Lower leg skin (tissue), 4 donors: ENCODE measurements at regions not wholly inside any gene's neighbourhood (a gene's known extent, or its start where the extent isn't known, plus 50 kb on each side); places are given as distances from the start of the nearest gene placed in this dataset.

Experiments used
- DNase-seq, 2 donors: peaks; one replicate each; pipeline ENCODE4 v3.0.0-alpha.2; 2019; ENCODE audit warnings: low spot score in 2 of 2
- H3K4me3 ChIP-seq: fragments of 200-600 bp; sonication (generic); 2 replicates; pipeline ENCODE4 v1.5.1; 2017; ENCODE audit warnings: mild to moderate bottlenecking, low read depth; ENCODE audit not compliant: poor library complexity, severe bottlenecking
- POLR2A ChIP-seq, 2 donors: fragments of 450-650 bp; IDR thresholded peaks; one replicate each; pipeline ENCODE4 v1.6.1; 2016 to 2017; ENCODE audit warnings: antibody characterized with exemption in 2 of 2, mild to moderate bottlenecking in 1 of 2, moderate library complexity in 1 of 2
- WGBS, 2 donors: methylation state at CpG; one replicate each; pipeline ENCODE4 v1.1.5; 2018; 5-methylcytosine and 5-hydroxymethylcytosine counted together
- intact Hi-C: fragments of 100-400 bp; cut with DNase I; formaldehyde crosslinking; loops from one replicate; pipeline ENCODE4 v1.15.0; 2023; ENCODE audit warnings: low total_unique reads
- TF ChIP-seq, protein P1 (sequence below), 3 donors: fragments of 450-650 bp; IDR thresholded peaks; one replicate each; pipeline ENCODE4 v1.5.1; 2016; ENCODE audit warnings: antibody characterized with exemption in 3 of 3, mild to moderate bottlenecking in 3 of 3, moderate library complexity in 2 of 3

DNA sequence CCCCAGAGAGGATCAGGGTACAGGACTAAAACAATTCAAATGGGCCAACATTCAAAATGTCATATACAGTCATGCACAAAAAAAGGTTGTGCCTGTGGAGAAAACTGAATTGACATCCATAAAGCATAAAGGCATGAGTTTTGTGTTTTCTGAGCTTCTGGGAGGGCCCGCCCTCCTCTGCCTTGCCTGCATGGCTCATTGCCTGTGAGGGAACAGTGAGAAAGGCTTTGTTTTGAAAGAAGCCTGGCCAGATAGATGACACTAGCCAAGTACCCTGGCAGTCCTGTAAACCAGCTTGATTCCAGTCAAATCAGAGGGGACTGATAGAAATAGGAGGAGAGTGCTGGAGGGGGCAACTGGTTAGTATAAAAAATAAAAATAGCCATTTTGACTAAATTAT is 194.3 kb downstream of the KIT start:
- intact Hi-C loops = no loop called here

DNA sequence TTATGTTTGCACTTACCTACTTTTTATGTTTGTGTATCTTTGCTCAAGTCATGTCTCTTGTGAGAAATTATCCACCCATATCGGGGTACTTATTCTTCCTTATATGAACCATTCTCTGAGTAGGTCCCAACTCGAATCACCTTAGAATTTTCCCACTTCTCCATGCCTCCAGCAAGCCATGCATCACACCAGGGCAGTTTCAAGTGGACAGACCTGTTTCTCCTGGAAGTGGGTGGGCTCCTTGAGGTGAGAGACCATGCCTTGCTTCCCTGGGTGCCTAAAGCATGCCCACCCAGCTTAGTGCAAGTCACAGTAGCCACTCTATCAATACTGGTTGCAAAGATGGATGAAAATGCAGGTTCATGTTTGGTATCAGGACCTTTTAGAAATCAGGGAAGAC is 187.2 kb downstream of the KIT start:
- no peak for TF ChIP-seq POLR2A (IDR thresholded peaks at IDR 0.05)
- TF ChIP-seq, protein P1, sequence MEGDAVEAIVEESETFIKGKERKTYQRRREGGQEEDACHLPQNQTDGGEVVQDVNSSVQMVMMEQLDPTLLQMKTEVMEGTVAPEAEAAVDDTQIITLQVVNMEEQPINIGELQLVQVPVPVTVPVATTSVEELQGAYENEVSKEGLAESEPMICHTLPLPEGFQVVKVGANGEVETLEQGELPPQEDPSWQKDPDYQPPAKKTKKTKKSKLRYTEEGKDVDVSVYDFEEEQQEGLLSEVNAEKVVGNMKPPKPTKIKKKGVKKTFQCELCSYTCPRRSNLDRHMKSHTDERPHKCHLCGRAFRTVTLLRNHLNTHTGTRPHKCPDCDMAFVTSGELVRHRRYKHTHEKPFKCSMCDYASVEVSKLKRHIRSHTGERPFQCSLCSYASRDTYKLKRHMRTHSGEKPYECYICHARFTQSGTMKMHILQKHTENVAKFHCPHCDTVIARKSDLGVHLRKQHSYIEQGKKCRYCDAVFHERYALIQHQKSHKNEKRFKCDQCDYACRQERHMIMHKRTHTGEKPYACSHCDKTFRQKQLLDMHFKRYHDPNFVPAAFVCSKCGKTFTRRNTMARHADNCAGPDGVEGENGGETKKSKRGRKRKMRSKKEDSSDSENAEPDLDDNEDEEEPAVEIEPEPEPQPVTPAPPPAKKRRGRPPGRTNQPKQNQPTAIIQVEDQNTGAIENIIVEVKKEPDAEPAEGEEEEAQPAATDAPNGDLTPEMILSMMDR (IDR thresholded peaks at IDR 0.05) = no peak
- no peak overlapping the region for H3K4me3 ChIP-seq
- intact Hi-C loops = no loop called here
- WGBS, 2 donors = 82 to 88% methylated on average over 2 of the region's 2 CpGs
- DNase-seq = no peak

More for the DNA sequence above, 194.3 kb downstream of the KIT start:
- WGBS, 2 donors = 59 to 83% methylated on average over 1 of the region's 1 CpG
- H3K4me3 ChIP-seq = no peak overlapping the region
- TF ChIP-seq POLR2A (IDR thresholded peaks at IDR 0.05) = no peak
- TF ChIP-seq, protein P1 (IDR thresholded peaks at IDR 0.05) = no peak
- no peak for DNase-seq

DNA sequence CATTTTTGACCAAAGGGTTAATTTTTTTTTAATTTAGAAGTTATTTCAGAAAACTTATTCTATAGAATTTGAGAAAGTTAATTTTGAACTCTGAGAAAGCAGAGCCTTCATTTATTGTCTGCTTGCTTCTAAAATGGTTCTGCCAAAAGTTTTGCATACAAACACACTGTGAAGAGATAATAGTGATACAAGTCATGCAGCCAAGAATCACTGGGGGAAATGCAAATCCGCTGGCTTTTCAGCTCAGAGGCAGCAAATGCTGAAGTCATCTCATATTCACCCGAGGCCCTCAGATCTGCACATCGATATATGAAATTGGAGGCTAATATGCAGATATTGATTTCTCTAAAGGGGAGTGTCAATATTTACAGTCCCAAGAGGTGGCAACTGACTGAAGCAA is 186.2 kb downstream of the KIT start:
- no peak for DNase-seq
- TF ChIP-seq, protein P1 (IDR thresholded peaks at IDR 0.05) = no peak
- no peak for TF ChIP-seq POLR2A (IDR thresholded peaks at IDR 0.05)
- intact Hi-C loops = no loop called here
- H3K4me3 ChIP-seq = no peak overlapping the region
- 84 to 88% methylated on average over 3 of the region's 3 CpGs for WGBS, 2 donors

DNA sequence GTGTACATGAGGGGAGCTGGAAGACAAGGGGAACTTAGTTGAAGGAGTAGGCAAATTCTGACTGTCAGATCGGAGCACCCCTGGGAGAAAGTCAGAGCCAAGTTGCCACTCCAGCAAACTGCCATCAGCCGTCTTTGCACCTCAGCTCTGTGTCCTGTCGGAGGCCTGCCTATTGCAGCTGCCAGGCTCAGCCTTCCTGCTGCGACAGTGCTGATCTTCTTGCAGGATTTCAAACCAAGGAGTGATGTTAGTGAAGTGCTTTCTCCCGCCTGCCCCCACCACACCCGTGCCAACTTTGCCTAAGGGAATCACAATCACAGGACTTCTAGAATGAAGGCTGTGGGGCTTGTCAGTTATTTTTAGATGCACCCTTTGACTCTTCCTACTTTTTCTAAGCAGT is 185.3 kb downstream of the KIT start:
- H3K4me3 ChIP-seq = no peak overlapping the region
- intact Hi-C loops = no loop called here
- WGBS, 2 donors = 69 to 77% methylated on average over 6 of the region's 6 CpGs
- no peak for TF ChIP-seq POLR2A (IDR thresholded peaks at IDR 0.05)
- TF ChIP-seq, protein P1 (IDR thresholded peaks at IDR 0.05) = no peak
- no peak for DNase-seq

DNA sequence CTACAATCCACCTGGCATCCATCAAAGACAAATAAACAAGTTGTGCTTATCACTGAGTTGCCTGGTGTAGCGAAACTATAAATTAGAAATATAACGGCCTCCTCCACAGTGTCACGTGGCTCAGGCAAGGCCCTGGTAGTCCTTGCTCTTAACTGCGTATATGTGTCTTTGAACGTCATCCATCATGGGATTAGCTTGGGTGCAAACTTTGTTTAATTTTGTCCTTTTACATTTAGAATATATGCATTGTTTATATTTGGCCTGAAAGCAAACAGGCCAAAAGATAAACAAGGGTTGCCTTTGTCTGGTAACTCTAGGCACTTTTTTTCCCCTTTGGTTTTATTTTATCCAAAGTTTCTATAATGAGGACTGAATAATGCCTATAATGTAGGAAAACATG is 184.9 kb downstream of the KIT start:
- no peak for DNase-seq
- no peak overlapping the region for H3K4me3 ChIP-seq
- intact Hi-C loops = no loop called here
- 90 to 91% methylated on average over 5 of the region's 5 CpGs for WGBS, 2 donors
- TF ChIP-seq, protein P1 (IDR thresholded peaks at IDR 0.05) = no peak
- TF ChIP-seq POLR2A (IDR thresholded peaks at IDR 0.05) = no peak

DNA sequence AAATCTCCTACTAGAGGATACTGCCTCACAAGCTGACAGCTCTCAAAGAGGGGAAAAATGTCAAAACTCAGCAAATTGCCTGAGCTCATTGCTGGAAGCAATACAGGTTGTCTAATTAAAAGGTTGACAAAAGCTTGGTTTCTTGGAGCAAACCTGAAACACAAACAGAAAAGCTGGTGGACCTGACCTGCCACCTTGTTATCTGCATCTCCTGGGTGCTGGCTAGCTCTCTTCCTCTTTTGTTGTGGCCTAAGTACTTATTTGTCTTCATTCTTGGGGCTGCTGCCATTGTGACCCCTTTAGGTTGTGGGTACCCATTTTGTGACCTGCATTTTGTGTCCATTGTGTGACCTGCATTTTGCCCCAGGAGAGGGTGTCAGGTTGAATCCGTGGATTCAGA is 184.5 kb downstream of the KIT start:
- H3K4me3 ChIP-seq = no peak overlapping the region
- TF ChIP-seq, protein P1 (IDR thresholded peaks at IDR 0.05) = no peak
- TF ChIP-seq POLR2A (IDR thresholded peaks at IDR 0.05) = no peak
- DNase-seq = no peak
- WGBS, 2 donors = 79 to 83% methylated on average over 1 of the region's 1 CpG
- intact Hi-C loops = no loop called here
